LNCaP clone FGC (cell line): ENCODE measurements at regions not wholly inside any gene's neighbourhood (a gene's known extent, or its start where the extent isn't known, plus 50 kb on each side); places are given as distances from the start of the nearest gene placed in this dataset.

Experiments
- DNase-seq: peaks from one replicate; pipeline ENCODE4 v3.0.0-alpha.2; 2011; ENCODE audit warnings: low read depth
- H3K4me3 ChIP-seq: 2 replicates; pipeline ENCODE4 v1.5.1; 2011; ENCODE audit warnings: mild to moderate bottlenecking, low read depth, low read length, control low read depth
- CTCF ChIP-seq: IDR thresholded peaks from 2 replicates; pipeline ENCODE4 v1.5.1; 2012; ENCODE audit warnings: mild to moderate bottlenecking; ENCODE audit not compliant: control insufficient read depth, insufficient read depth; ENCODE audit errors: extremely low read depth

DNA sequence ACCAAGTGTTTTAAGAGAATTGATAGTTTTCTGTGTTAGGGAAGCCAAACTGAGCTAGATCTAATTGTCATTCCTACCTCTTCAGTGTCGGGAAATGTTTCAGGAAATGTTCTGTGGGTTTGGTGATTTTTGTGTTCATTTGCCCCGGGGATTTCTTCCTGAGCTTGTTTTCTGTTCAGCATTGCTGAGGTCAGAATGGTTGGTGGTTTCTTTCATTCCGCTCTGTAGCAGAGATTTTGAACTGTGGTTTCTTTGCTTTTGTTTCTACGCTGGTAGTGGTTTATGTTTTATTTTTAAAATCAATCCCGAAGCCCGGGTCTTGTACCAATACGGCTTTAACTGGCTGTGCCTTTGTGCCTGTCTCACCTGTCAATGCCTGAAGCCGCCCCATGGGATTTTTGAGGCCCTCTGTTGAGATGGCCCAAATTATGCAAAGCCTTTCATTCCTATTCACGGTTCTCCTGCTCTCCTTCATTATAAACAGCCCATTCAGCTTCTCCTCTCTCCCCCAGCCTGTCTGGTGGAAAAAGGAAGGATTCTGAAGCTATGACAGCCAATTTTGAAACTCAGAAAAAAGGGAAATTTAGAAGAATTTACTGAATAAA is 417.2 kb upstream of the KAZN start:
- no peak for DNase-seq
- no peak for TF ChIP-seq CTCF
- H3K4me3 ChIP-seq = no peak overlapping the region

DNA sequence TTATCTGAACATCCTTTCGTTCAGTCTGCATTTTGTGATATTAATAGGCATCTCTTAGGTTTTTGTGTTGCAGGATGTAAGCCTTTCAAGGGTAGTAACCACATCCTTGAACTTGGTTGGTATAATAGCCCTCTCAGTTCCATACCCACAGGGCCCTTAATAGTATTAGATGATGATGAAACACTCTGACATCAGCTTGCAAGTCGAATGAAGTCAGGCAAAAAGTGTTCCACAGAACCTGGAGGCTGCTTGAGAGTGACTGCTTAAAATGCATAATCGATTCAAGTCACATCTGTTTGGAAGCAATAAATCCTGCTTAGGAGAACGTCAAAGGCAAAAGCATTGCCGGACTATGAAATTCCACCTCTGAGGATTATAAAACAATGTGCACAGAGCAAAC is 415.6 kb upstream of the KAZN start:
- no peak for TF ChIP-seq CTCF
- no peak for DNase-seq
- no peak overlapping the region for H3K4me3 ChIP-seq

DNA sequence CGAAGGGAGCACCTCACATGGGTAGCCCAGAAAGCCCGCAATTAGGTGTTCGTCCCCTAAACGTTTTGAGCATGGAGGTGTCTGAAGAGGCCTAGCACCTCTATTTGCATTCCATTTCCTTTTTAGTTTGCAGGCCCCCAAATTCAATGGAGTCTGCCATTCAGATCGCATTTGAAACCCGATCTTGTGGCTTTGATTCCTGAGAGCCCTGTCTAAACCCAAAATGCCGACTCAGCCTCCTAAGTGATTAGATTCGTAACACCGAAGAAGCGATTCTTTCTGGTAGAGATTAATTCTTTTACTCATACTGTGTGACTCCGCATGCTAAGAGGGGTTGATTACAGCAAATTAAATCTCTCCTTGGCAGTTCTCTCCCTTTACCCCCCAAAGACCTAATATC is 415.2 kb upstream of the KAZN start:
- no peak overlapping the region for H3K4me3 ChIP-seq
- no peak for DNase-seq
- TF ChIP-seq CTCF = no peak

DNA sequence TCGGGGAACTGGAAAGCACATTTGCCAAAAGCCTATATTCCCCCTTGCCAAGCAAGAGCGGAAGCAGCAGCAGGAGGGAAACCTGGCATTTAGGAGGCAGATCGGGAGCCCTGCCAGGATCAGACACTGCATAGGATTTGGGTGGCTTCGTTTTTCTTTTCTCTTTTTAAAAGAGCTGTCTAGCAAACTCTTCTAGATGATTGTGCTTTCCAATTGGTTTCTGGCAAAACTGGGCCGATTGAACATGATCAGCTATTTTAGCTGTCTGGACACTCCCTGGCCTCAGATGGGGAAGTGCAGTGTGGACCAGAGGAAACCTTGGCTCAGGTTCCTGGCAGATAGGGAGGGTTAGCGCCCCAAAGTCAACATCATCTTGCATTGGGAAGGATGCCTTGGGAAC is 414.0 kb upstream of the KAZN start:
- no peak for TF ChIP-seq CTCF
- H3K4me3 ChIP-seq = no peak overlapping the region
- no peak for DNase-seq

GRCh38 chr1:14189381-14189780 is 409.1 kb upstream of the KAZN start:
- H3K4me3 ChIP-seq = no peak overlapping the region
- no peak for DNase-seq
- no peak for TF ChIP-seq CTCF

DNA sequence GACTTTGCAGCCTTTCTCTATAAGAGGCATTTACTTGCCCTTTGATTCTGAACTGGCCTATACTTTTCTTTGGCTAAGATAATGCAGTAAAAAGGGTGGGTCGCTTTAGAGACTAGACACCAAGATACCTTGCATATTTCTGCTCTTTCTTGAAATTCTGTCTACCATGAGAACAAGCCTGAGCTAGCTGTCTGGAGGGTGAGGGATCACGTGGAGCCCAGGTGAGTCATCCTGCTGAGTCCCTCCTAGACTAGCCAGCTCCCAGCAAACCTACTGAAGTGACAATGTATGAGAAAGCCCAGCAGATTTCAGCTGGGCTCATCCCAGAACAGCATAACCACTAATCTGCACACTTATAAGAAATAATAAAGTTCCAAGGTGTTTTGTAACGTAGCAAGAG is 408.0 kb upstream of the KAZN start:
- no peak for DNase-seq
- no peak for TF ChIP-seq CTCF

GRCh38 chr1:14194511-14194910 is 404.0 kb upstream of the KAZN start:
- no peak for TF ChIP-seq CTCF
- no peak for DNase-seq
- no peak overlapping the region for H3K4me3 ChIP-seq

More for the DNA sequence above, 408.0 kb upstream of the KAZN start:
- H3K4me3 ChIP-seq = no peak overlapping the region
